HEK293T (cell line): ENCODE measurements at regions not wholly inside any gene's neighbourhood (a gene's known extent, or its start where the extent isn't known, plus 50 kb on each side); places are given as distances from the start of the nearest gene placed in this dataset.

Experiments
- CTCF ChIA-PET: fragments of 350-600 bp; formaldehyde crosslinking; extraction: SDS; loops from one replicate; lab custom pipeline; 2021; ENCODE audit warnings: antibody characterized with exemption, inconsistent platforms; lab: Yijun Ruan, JAX
- POLR2A ChIA-PET: fragments of 350-600 bp; formaldehyde crosslinking; extraction: SDS; loops from one replicate; lab custom pipeline; 2020; ENCODE audit warnings: antibody characterized with exemption, inconsistent platforms; lab: Yijun Ruan, JAX
- DNase-seq: peaks from one replicate; pipeline ENCODE4 v3.0.0; 2012; ENCODE audit warnings: mixed read lengths; ENCODE audit errors: extremely low spot score
- ARNT ChIP-seq: fragments of 450-650 bp; IDR thresholded peaks from 2 replicates; pipeline ENCODE4 v1.6.1; 2017; ENCODE audit warnings: mild to moderate bottlenecking
- BHLHE40 ChIP-seq: fragments of 450-650 bp; IDR thresholded peaks from 2 replicates; pipeline ENCODE4 v1.6.1; 2016; ENCODE audit warnings: mild to moderate bottlenecking, moderate library complexity, borderline replicate concordance
- CTBP1 ChIP-seq: fragments of 450-650 bp; IDR thresholded peaks from 2 replicates; pipeline ENCODE4 v1.6.1; 2016; ENCODE audit warnings: borderline replicate concordance
- ELF4 ChIP-seq: fragments of 450-650 bp; IDR thresholded peaks from 2 replicates; pipeline ENCODE4 v1.6.1; 2017; ENCODE audit warnings: antibody characterized with exemption
- FOXA1 ChIP-seq: fragments of 450-650 bp; IDR thresholded peaks from 2 replicates; pipeline ENCODE4 v1.6.1; 2016; ENCODE audit warnings: mild to moderate bottlenecking
- FOXK2 ChIP-seq: fragments of 450-650 bp; IDR thresholded peaks from 2 replicates; pipeline ENCODE4 v1.6.1; 2016; ENCODE audit warnings: mild to moderate bottlenecking
- FOXM1 ChIP-seq: fragments of 450-650 bp; IDR thresholded peaks from 2 replicates; pipeline ENCODE4 v1.6.1; 2017; ENCODE audit warnings: mild to moderate bottlenecking, borderline replicate concordance
- HDGF ChIP-seq: fragments of 450-650 bp; IDR thresholded peaks from 2 replicates; pipeline ENCODE4 v1.6.1; 2017; ENCODE audit warnings: antibody characterized with exemption, borderline replicate concordance
- L3MBTL2 ChIP-seq: fragments of 450-650 bp; conservative IDR thresholded peaks from 2 replicates; pipeline ENCODE4 v1.6.1; 2016; ENCODE audit warnings: mild to moderate bottlenecking
- LEF1 ChIP-seq: fragments of 450-650 bp; IDR thresholded peaks from 2 replicates; pipeline ENCODE4 v1.6.1; 2017; ENCODE audit warnings: mild to moderate bottlenecking, borderline replicate concordance
- NFRKB ChIP-seq: fragments of 450-650 bp; IDR thresholded peaks from 2 replicates; pipeline ENCODE4 v1.6.1; 2016; ENCODE audit warnings: mild to moderate bottlenecking, moderate library complexity
- PKNOX1 ChIP-seq: fragments of 450-650 bp; IDR thresholded peaks from 2 replicates; pipeline ENCODE4 v1.6.1; 2016
- SP1 ChIP-seq: fragments of 450-650 bp; IDR thresholded peaks from 2 replicates; pipeline ENCODE4 v1.6.1; 2017
- SUZ12 ChIP-seq: fragments of 450-650 bp; IDR thresholded peaks from 2 replicates; pipeline ENCODE4 v1.6.1; 2016; ENCODE audit warnings: mild to moderate bottlenecking
- TARDBP ChIP-seq: fragments of 450-650 bp; IDR thresholded peaks from 2 replicates; pipeline ENCODE4 v1.6.1; 2016
- ZNF384 ChIP-seq: fragments of 450-650 bp; IDR thresholded peaks from 2 replicates; pipeline ENCODE4 v1.6.1; 2016

- DNase-seq: no peak
- POLR2A ChIA-PET: no interaction called here
These were observed 446.9 kb downstream of the EDEM1 start for GRCh38 chr3:5634411-5634810.

DNA sequence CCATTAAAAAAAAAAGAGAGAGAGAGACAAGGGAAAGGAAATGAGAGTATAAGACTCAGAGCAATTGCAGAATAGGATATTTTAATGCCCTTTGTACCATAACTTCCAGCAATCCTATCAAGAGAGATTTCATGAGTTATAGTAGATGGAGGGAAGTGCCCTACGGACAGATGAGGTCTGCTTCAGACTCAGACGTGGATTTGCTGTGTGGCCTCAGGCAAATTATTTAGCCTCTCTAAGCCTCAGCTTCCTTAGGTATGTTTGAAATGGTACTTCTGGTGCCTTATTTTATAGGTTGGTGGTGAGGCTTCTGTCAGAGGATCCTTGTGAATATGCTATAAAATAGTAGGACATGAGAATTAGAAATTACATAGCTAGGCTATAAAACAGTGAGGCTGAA lies 448.2 kb downstream of the EDEM1 start:
- ChIA-PET CTCF (interaction anchor here (0.6 kb wide), 1 partner anchor 9 kb away, joined by 8 read pairs; no protein-coding TSS in a partner anchor), POLR2A (no interaction called here)
- DNase-seq: no peak
- TF ChIP-seq TARDBP: no peak
- no peak for TF ChIP-seq ARNT
- no peak for TF ChIP-seq FOXK2
- no peak for TF ChIP-seq SUZ12
- TF ChIP-seq L3MBTL2: no peak
- TF ChIP-seq FOXA1: no peak
- no peak for TF ChIP-seq PKNOX1
- TF ChIP-seq NFRKB: no peak
- TF ChIP-seq FOXM1: no peak
- no peak for TF ChIP-seq HDGF
- no peak for TF ChIP-seq ELF4
- TF ChIP-seq ZNF384: no peak
- TF ChIP-seq LEF1: no peak
- no peak for TF ChIP-seq BHLHE40
- TF ChIP-seq SP1: no peak
- TF ChIP-seq CTBP1: no peak

More at GRCh38 chr3:5634411-5634810, 446.9 kb downstream of the EDEM1 start:
- CTCF ChIA-PET: no interaction called here
- TF ChIP-seq FOXK2: no peak

DNA sequence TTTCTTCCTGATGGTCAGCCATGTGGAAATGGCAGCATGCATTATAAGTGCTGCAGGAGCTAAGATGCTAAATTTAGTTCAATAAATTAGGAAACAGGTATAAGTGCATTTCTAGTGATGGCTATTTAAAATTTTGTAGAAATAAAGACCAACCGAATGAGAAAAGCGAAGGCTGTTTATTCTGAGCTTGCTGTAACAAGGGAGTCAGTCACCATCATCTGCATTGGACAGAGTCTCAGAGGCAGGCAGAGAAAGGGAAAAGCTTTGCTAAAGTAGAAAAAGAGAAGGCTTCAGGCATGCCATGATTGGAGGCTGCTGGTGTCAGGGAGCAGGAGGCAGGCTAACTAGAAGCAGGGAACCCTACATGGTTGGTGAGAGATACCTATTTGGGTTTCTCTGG lies 451.0 kb downstream of the EDEM1 start:
- POLR2A ChIA-PET: no interaction called here
- no peak for TF ChIP-seq FOXK2
- no peak for TF ChIP-seq L3MBTL2
- no peak for TF ChIP-seq ZNF384
- TF ChIP-seq TARDBP: no peak
- no peak for TF ChIP-seq HDGF
- no peak for TF ChIP-seq FOXM1
- no peak for TF ChIP-seq SUZ12
- no peak for DNase-seq
- CTCF ChIA-PET: no interaction called here

DNA sequence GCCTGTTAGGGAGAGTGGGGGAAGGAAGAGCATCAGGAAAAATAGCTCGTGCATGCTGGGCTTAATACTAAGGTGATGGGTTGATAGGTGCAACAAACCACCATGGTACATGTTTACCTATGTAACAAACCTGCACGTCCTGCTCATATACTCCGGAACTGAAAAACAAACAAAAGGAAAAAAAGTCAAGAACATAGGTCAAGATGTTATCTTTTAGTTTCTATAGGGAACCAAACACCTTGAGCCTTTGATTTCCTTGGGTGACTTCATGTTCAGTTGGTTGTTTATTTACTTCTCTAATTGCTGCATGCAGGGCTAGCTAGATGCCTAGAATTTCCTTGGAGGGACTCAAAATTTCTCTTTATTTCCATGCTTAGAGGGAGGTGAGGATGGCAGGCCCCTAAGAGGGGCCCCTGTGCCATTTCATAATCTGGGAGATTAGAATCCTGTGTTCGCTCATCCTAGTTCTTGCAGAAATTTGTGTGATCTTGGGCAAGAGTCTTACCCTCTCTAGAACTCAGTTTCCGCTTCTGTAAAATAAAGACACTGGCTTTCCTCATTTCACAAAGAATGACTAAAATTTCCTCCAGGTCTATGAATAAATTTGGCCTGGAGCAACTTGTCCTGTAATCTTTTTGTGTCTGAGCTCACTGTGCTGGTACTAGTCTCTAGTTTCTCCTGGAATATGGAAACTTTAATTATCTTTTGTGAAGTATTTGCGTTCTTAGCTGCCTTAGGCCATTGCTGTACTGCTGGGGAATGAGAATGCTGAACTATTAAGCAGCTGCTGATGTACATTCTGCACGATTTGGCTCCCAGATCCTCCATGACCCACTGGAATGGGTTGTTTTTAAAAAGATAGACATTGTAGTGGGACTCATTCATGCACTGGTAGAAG lies 457.5 kb downstream of the EDEM1 start:
- TF ChIP-seq CTBP1: no peak
- DNase-seq: no peak
- POLR2A ChIA-PET: no interaction called here
- CTCF ChIA-PET: no interaction called here

- ChIA-PET CTCF (no interaction called here), POLR2A (no interaction called here)
- no peak for DNase-seq
- TF ChIP-seq L3MBTL2 (no peak), ELF4 (no peak)
These were observed 458.3 kb downstream of the EDEM1 start for GRCh38 chr3:5645692-5646410.

- ChIA-PET CTCF (no interaction called here), POLR2A (no interaction called here)
- DNase-seq: no peak
- no peak for TF ChIP-seq NFRKB
- no peak for TF ChIP-seq HDGF
- no peak for TF ChIP-seq ARNT
- TF ChIP-seq FOXA1: no peak
- no peak for TF ChIP-seq L3MBTL2
- no peak for TF ChIP-seq PKNOX1
- TF ChIP-seq FOXM1: no peak
- TF ChIP-seq SUZ12: no peak
- TF ChIP-seq ELF4: no peak
These were observed 462.8 kb downstream of the EDEM1 start for GRCh38 chr3:5650303-5650702.

DNA sequence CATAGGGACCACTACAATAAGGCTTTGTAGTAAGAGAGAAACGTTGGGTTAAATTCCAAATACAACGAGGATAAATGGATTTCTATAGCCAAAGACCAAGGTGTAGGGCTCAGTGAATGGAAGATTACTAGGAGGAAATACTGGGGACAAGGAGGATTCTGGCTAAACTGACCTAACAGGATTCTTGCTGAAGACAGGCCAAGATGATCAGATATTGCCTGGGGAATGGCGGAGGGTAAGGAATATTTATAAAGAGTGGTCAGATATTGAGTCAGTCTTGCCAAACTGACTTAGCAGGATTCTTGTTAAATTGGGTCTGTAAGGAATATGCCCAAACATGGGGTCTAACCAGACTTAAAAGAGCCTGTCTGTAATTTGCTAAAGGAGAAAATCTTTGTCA lies 463.8 kb downstream of the EDEM1 start:
- CTCF ChIA-PET: no interaction called here
- no peak for DNase-seq
- TF ChIP-seq ARNT: no peak
- no peak for TF ChIP-seq TARDBP
- no peak for TF ChIP-seq LEF1
- TF ChIP-seq HDGF: no peak
- TF ChIP-seq CTBP1: no peak
- no peak for TF ChIP-seq ZNF384
- no peak for TF ChIP-seq NFRKB
- no peak for TF ChIP-seq FOXA1
- no peak for TF ChIP-seq PKNOX1
- TF ChIP-seq SUZ12: no peak
- TF ChIP-seq FOXM1: no peak
- TF ChIP-seq BHLHE40: no peak
- POLR2A ChIA-PET: no interaction called here
